A673 (cell line): ENCODE measurements at regions not wholly inside any gene's neighbourhood (a gene's known extent, or its start where the extent isn't known, plus 50 kb on each side); places are given as distances from the start of the nearest gene placed in this dataset.

Source experiments
- BruUV-seq: library from RNA; stranded (reverse); fragments of 400-500 nt; replicated peaks from 2 replicates; lab custom pipeline; 2021; lab: Mats Ljungman, UMichigan
- CTCF ChIA-PET: fragments of 300-600 bp; sonication (Branson Sonifier 250); formaldehyde crosslinking; loops from one replicate; lab custom pipeline; 2022; ENCODE audit warnings: antibody characterized with exemption; lab: Charles Lee
- POLR2A ChIA-PET: fragments of 300-600 bp; sonication (Branson Sonifier 250); formaldehyde crosslinking; loops from one replicate; lab custom pipeline; 2022; ENCODE audit warnings: antibody characterized with exemption; ENCODE audit not compliant: low non-redundant PET; lab: Charles Lee
- DNase-seq: peaks from one replicate; pipeline ENCODE4 v3.0.0-alpha.2; 2015; ENCODE audit warnings: low spot score
- H3K27ac ChIP-seq: fragments of 200-600 bp; sonication (generic); 2 replicates; pipeline ENCODE4 v1.5.1; 2016; ENCODE audit warnings: mixed run types, low read depth, mild to moderate bottlenecking, mixed read lengths, antibody characterized with exemption, low read length; ENCODE audit not compliant: poor library complexity, severe bottlenecking
- H3K27me3 ChIP-seq: fragments of 200-600 bp; sonication (generic); replicated peaks from 2 replicates; pipeline ENCODE4 v1.6.1; 2017; ENCODE audit warnings: mixed run types, low read depth, mild to moderate bottlenecking, mixed read lengths, antibody characterized with exemption, low read length; ENCODE audit not compliant: insufficient read depth, poor library complexity
- H3K36me3 ChIP-seq: fragments of 200-600 bp; sonication (generic); 2 replicates; pipeline ENCODE4 v1.6.1; 2016; ENCODE audit warnings: mixed run types, mild to moderate bottlenecking, mixed read lengths, antibody characterized with exemption, low read length; ENCODE audit not compliant: insufficient read depth, poor library complexity, severe bottlenecking
- H3K4me1 ChIP-seq: fragments of 200-600 bp; sonication (generic); 2 replicates; pipeline ENCODE4 v1.6.1; 2017; ENCODE audit warnings: mixed run types, mild to moderate bottlenecking, mixed read lengths, antibody characterized with exemption, low read length; ENCODE audit not compliant: insufficient read depth, poor library complexity, severe bottlenecking
- H3K4me3 ChIP-seq: fragments of 200-600 bp; sonication (generic); 2 replicates; pipeline ENCODE4 v1.5.1; 2016; ENCODE audit warnings: low read depth, mixed run types, mild to moderate bottlenecking, mixed read lengths, low read length; ENCODE audit not compliant: poor library complexity, severe bottlenecking
- H3K9me3 ChIP-seq: fragments of 200-600 bp; sonication (generic); 2 replicates; pipeline ENCODE4 v1.6.1; 2016; ENCODE audit warnings: mixed run types, low read depth, mild to moderate bottlenecking, mixed read lengths, antibody characterized with exemption, low read length; ENCODE audit not compliant: poor library complexity, severe bottlenecking
- CTCF ChIP-seq: fragments of 300-800, 200-600 bp; sonication (generic); conservative IDR thresholded peaks from 2 replicates; pipeline ENCODE4 v1.5.1; 2017; ENCODE audit warnings: low read depth, mild to moderate bottlenecking, antibody characterized with exemption, low read length, moderate library complexity, mixed read lengths
- EZH2 ChIP-seq: fragments of 200-600 bp; sonication (generic); IDR thresholded peaks from 2 replicates; pipeline ENCODE4 v1.6.1; 2017; ENCODE audit warnings: borderline replicate concordance, low read depth, mild to moderate bottlenecking, mixed read lengths, antibody characterized with exemption, low read length; ENCODE audit not compliant: poor library complexity, severe bottlenecking
- intact Hi-C: fragments of 100-400 bp; cut with micrococcal nuclease; formaldehyde crosslinking; loops from one replicate; pipeline ENCODE4 v1.10.0; 2022; ENCODE audit not compliant: unreplicated experiment

- H3K27me3 ChIP-seq: no peaks in the 10 kb centered on the region
- no peak overlapping the region for H3K4me3 ChIP-seq
- POLR2A ChIA-PET: no interaction called here
- H3K27ac ChIP-seq: no peak overlapping the region
- no peaks in the 10 kb centered on the region for H3K36me3 ChIP-seq
- H3K4me1 ChIP-seq: no peaks in the 10 kb centered on the region
- no TSS peak for BruUV-seq
- no peaks in the 10 kb centered on the region for H3K9me3 ChIP-seq
- no peak for TF ChIP-seq CTCF
- TF ChIP-seq EZH2: no peak
- intact Hi-C loops: no loop called here
- DNase-seq: no peak
- CTCF ChIA-PET: no interaction called here
These were observed 84.7 kb upstream of the LMNTD1 start for GRCh38 chr12:25637752-25638151.

GRCh38 chr12:25639406-25639805 is 86.3 kb upstream of the LMNTD1 start:
- Histone ChIP-seq H3K9me3 (no peaks in the 10 kb centered on the region), H3K27ac (no peak overlapping the region), H3K36me3 (no peaks in the 10 kb centered on the region), H3K4me3 (no peak overlapping the region), H3K27me3 (no peaks in the 10 kb centered on the region), H3K4me1 (no peaks in the 10 kb centered on the region)
- POLR2A ChIA-PET: no interaction called here
- no TSS peak for BruUV-seq
- no peak for TF ChIP-seq EZH2
- TF ChIP-seq CTCF: no peak
- intact Hi-C loops: no loop called here
- DNase-seq: no peak
- CTCF ChIA-PET: no interaction called here

GRCh38 chr12:25644979-25645378 is 91.9 kb upstream of the LMNTD1 start:
- POLR2A ChIA-PET: no interaction called here
- intact Hi-C loops: no loop called here
- no TSS peak for BruUV-seq
- CTCF ChIA-PET: no interaction called here
- Histone ChIP-seq H3K4me1 (peaks cover 4% of the 10 kb centered on the region), H3K4me3 (no peak overlapping the region), H3K36me3 (no peaks in the 10 kb centered on the region), H3K27me3 (no peaks in the 10 kb centered on the region), H3K9me3 (no peaks in the 10 kb centered on the region), H3K27ac (no peak overlapping the region)
- no peak for DNase-seq
- no peak for TF ChIP-seq CTCF
- no peak for TF ChIP-seq EZH2
